HEK293 (cell line): ENCODE measurements at regions not wholly inside any gene's neighbourhood (a gene's known extent, or its start where the extent isn't known, plus 50 kb on each side); places are given as distances from the start of the nearest gene placed in this dataset.

Experiments
- CTCF ChIP-seq: fragments of 450-650 bp; formaldehyde crosslinking; IDR thresholded peaks from 2 replicates; pipeline ENCODE4 v1.5.1; 2016; ENCODE audit warnings: missing biosample characterization, missing genetic modification characterization
- KLF1 ChIP-seq: fragments of 450-650 bp; formaldehyde crosslinking; IDR thresholded peaks from 2 replicates; pipeline ENCODE4 v1.5.1; 2016; ENCODE audit warnings: missing biosample characterization, missing genetic modification characterization
- OVOL3 ChIP-seq: fragments of 450-650 bp; formaldehyde crosslinking; IDR thresholded peaks from 2 replicates; pipeline ENCODE4 v1.5.1; 2016; ENCODE audit warnings: missing biosample characterization, missing genetic modification characterization
- ZBTB20 ChIP-seq: fragments of 450-650 bp; formaldehyde crosslinking; IDR thresholded peaks from 2 replicates; pipeline ENCODE4 v1.5.1; 2016; ENCODE audit warnings: missing biosample characterization, missing genetic modification characterization
- TF ChIP-seq, protein P1 (sequence below): fragments of 450-650 bp; formaldehyde crosslinking; IDR thresholded peaks from 2 replicates; pipeline ENCODE4 v1.5.1; 2017; ENCODE audit warnings: missing biosample characterization, missing genetic modification characterization

DNA sequence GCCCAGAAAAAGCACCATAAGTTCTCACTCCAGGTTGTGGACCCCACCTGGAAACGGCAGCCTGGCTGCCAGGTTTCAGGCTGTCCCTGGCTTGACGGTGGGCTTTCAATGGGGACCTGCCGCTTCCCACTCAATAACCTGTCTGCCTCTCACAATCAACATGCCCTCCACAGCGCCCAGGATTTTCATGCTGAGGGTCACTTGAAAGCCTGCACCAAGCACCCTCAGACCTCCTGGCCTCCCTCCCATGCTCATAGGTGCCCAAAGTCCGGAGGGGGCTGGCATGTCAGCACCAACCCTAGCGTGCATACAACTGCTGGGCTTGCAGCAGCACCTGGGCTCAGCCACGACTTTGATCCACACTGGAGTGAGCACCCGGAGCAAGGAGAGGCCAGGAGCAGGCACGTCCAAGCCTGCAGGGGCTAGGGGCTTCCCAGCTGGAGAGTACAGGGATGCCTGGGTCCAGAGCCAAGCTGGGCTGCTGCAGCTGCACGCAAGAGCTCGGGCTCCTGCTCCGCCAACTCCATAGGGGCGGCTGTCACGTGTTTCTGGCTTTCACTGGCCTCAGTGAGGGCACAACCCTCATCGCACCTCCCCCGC lies 1214.3 kb upstream of the RAG2 start:
- TF ChIP-seq ZBTB20 (tag by site-specific recombination) = no peak
- TF ChIP-seq CTCF (tag by site-specific recombination) = no peak
- TF ChIP-seq, protein P1, sequence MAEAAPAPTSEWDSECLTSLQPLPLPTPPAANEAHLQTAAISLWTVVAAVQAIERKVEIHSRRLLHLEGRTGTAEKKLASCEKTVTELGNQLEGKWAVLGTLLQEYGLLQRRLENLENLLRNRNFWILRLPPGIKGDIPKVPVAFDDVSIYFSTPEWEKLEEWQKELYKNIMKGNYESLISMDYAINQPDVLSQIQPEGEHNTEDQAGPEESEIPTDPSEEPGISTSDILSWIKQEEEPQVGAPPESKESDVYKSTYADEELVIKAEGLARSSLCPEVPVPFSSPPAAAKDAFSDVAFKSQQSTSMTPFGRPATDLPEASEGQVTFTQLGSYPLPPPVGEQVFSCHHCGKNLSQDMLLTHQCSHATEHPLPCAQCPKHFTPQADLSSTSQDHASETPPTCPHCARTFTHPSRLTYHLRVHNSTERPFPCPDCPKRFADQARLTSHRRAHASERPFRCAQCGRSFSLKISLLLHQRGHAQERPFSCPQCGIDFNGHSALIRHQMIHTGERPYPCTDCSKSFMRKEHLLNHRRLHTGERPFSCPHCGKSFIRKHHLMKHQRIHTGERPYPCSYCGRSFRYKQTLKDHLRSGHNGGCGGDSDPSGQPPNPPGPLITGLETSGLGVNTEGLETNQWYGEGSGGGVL (tag by site-specific recombination) = no peak
- no peak for TF ChIP-seq KLF1
- TF ChIP-seq OVOL3 (tag by site-specific recombination) = no peak
